Endodermal cell (in vitro differentiated cells): ENCODE measurements at regions not wholly inside any gene's neighbourhood (a gene's known extent, or its start where the extent isn't known, plus 50 kb on each side); places are given as distances from the start of the nearest gene placed in this dataset.

ENCODE experiments used
- DNase-seq: peaks from one replicate; pipeline ENCODE4 v3.0.0-alpha.2; 2017
- H3K27ac ChIP-seq: 2 replicates; pipeline ENCODE4 v1.5.1; 2013; ENCODE audit warnings: mild to moderate bottlenecking, low read depth, low read length, moderate library complexity
- H3K27me3 ChIP-seq: 2 replicates; pipeline ENCODE4 v1.6.1; 2013; ENCODE audit warnings: mild to moderate bottlenecking, low read length, moderate library complexity; ENCODE audit not compliant: insufficient read depth, control insufficient read depth, poor library complexity, severe bottlenecking
- H3K36me3 ChIP-seq: 2 replicates; pipeline ENCODE4 v1.7.0; 2013; ENCODE audit warnings: mild to moderate bottlenecking, low read length, moderate library complexity; ENCODE audit not compliant: control insufficient read depth, insufficient read depth
- H3K4me1 ChIP-seq: one replicate; pipeline ENCODE4 v1.7.0; 2013; ENCODE audit warnings: low read length; ENCODE audit not compliant: control insufficient read depth, insufficient read depth
- H3K4me3 ChIP-seq: 2 replicates; pipeline ENCODE4 v1.5.1; 2013; ENCODE audit warnings: mild to moderate bottlenecking, low read length, moderate library complexity
- H3K9ac ChIP-seq: 2 replicates; pipeline ENCODE4 v1.6.1; 2013; ENCODE audit warnings: mild to moderate bottlenecking, low read length, moderate library complexity; ENCODE audit not compliant: poor library complexity, severe bottlenecking; ENCODE audit errors: extremely low read depth
- H3K9me3 ChIP-seq: 2 replicates; pipeline ENCODE4 v1.6.1; 2013; ENCODE audit warnings: mild to moderate bottlenecking, low read length, moderate library complexity; ENCODE audit not compliant: control insufficient read depth
- H3K27ac Mint-ChIP-seq: 2 replicates; pipeline ENCODE4 v1.8.0; 2020; ENCODE audit warnings: mixed read lengths
- H3K27me3 Mint-ChIP-seq: 2 replicates; pipeline ENCODE4 v1.8.0; 2021; ENCODE audit warnings: mild to moderate bottlenecking, mixed read lengths; ENCODE audit not compliant: insufficient read depth
- H3K36me3 Mint-ChIP-seq: 2 replicates; pipeline ENCODE4 v1.8.0; 2020; ENCODE audit warnings: low read depth, mixed read lengths
- H3K4me1 Mint-ChIP-seq: 2 replicates; pipeline ENCODE4 v1.8.0; 2020; ENCODE audit warnings: mixed read lengths
- H3K4me3 Mint-ChIP-seq: 2 replicates; pipeline ENCODE4 v1.8.0; 2020; ENCODE audit warnings: mild to moderate bottlenecking, moderate library complexity, mixed read lengths
- H3K9me3 Mint-ChIP-seq: 2 replicates; pipeline ENCODE4 v1.8.0; 2020; ENCODE audit warnings: mild to moderate bottlenecking, mixed read lengths
- WGBS, 2 experiments: methylation state at CpG; one replicate each; pipeline versions ENCODE4 v1.1.5 to v1.1.7; 2013; ENCODE audit warnings: missing lambda C conversion rate in 2 of 2, mixed read lengths in 1 of 2; ENCODE audit not compliant: insufficient coverage in 1 of 2, insufficient read length in 1 of 2; 5-methylcytosine and 5-hydroxymethylcytosine counted together
- TF ChIP-seq, protein P1 (sequence below): fragments of 200-600 bp; sonication (generic); conservative IDR thresholded peaks from 2 replicates; pipeline ENCODE4 v1.5.0; 2021; ENCODE audit warnings: antibody characterized with exemption, mild to moderate bottlenecking

DNA sequence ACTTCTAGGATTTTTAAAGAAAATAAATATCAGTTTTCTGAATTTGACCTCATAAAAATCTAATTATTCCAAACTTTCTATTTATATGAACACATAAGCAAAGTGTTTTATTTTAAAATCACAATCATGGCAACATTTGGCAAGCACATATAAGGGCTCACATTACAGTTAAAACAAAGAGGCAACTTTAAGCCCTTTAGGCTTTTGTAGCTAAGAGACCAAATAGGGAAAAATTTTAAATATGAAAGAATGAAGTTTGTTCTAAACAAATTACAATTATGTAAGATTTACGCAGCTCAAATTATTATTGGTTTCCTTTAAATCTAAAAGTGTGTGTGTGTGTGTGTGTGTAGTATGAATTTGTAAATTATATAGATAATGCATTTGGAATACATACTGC is 267.0 kb downstream of the ZIC4 start:
- H3K9me3 Mint-ChIP-seq, result no peaks in the 10 kb centered on the region
- no peaks in the 10 kb centered on the region for H3K27me3 Mint-ChIP-seq
- no peaks in the 10 kb centered on the region for H3K4me1 Mint-ChIP-seq
- Histone ChIP-seq H3K36me3 (no peaks in the 10 kb centered on the region), H3K4me3 (no peak overlapping the region), H3K9me3 (no peaks in the 10 kb centered on the region), H3K27ac (no peak overlapping the region), H3K9ac (no peak overlapping the region), H3K4me1 (no peaks in the 10 kb centered on the region), H3K27me3 (no peaks in the 10 kb centered on the region)
- TF ChIP-seq, protein P1, sequence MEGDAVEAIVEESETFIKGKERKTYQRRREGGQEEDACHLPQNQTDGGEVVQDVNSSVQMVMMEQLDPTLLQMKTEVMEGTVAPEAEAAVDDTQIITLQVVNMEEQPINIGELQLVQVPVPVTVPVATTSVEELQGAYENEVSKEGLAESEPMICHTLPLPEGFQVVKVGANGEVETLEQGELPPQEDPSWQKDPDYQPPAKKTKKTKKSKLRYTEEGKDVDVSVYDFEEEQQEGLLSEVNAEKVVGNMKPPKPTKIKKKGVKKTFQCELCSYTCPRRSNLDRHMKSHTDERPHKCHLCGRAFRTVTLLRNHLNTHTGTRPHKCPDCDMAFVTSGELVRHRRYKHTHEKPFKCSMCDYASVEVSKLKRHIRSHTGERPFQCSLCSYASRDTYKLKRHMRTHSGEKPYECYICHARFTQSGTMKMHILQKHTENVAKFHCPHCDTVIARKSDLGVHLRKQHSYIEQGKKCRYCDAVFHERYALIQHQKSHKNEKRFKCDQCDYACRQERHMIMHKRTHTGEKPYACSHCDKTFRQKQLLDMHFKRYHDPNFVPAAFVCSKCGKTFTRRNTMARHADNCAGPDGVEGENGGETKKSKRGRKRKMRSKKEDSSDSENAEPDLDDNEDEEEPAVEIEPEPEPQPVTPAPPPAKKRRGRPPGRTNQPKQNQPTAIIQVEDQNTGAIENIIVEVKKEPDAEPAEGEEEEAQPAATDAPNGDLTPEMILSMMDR, result no peak
- no peak for DNase-seq
- 86% methylated on average over 1 of the region's 1 CpG; no CpG with 5 or more reads in 1 of the 2 experiments for WGBS, 2 experiments
- H3K4me3 Mint-ChIP-seq, result no peak overlapping the region
- no peak overlapping the region for H3K27ac Mint-ChIP-seq
- no peaks in the 10 kb centered on the region for H3K36me3 Mint-ChIP-seq

DNA sequence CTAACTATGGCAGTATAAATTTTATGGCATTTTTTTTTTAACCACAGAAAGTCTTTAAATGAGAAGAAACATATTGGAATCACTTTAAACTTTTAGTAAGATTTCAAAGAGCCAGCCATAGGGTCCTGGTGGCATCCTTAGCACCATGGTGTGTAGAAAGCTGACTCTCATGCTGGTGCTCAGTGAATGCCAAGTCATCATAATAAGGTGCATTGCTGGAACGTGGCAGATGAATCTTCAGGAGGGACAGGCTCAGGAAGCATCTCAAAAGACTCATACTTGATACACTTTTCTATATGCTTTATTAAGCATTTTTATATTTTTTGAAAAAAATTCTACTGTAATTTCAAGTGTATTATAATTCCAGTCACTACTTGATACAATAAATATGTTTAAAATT is 274.2 kb downstream of the ZIC4 start:
- 100% methylated on average over 1 of the region's 1 CpG; no CpG with 5 or more reads in 1 of the 2 experiments for WGBS, 2 experiments
- H3K4me3 Mint-ChIP-seq, result no peak overlapping the region
- Histone ChIP-seq H3K9ac (no peak overlapping the region), H3K9me3 (peaks cover 13% of the 10 kb centered on the region), H3K4me3 (no peak overlapping the region), H3K36me3 (no peaks in the 10 kb centered on the region), H3K4me1 (no peaks in the 10 kb centered on the region), H3K27ac (no peak overlapping the region), H3K27me3 (no peaks in the 10 kb centered on the region)
- no peaks in the 10 kb centered on the region for H3K36me3 Mint-ChIP-seq
- no peak for DNase-seq
- peaks cover 24% of the 10 kb centered on the region for H3K9me3 Mint-ChIP-seq
- TF ChIP-seq, protein P1, result no peak
- H3K4me1 Mint-ChIP-seq, result no peaks in the 10 kb centered on the region
- no peaks in the 10 kb centered on the region for H3K27me3 Mint-ChIP-seq
- no peak overlapping the region for H3K27ac Mint-ChIP-seq

DNA sequence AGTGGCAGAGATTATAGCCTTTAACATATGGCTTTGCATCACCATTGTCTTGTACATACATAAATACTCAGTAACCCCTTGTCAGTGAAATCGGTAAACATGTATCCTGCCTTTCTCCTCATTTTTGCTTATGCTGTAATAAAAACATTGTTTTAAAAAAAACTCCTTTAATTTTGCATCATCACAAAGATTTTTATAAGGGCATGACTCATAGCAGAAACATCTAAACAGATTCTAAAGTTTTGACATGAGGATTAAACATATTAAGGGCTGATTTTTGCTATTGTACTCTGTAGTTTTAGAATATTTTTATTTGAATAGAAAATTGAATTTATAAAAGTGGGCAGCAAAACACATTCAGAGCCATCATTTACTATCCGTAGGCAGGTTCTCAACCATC is 275.9 kb downstream of the ZIC4 start:
- WGBS, 2 experiments, result 73 to 100% methylated on average over 1 to 2 of the region's 2 CpGs
- H3K36me3 Mint-ChIP-seq, result no peaks in the 10 kb centered on the region

More for the DNA sequence above, 275.9 kb downstream of the ZIC4 start:
- Mint-ChIP-seq H3K27me3 (no peaks in the 10 kb centered on the region), H3K9me3 (peaks cover 24% of the 10 kb centered on the region), H3K4me1 (no peaks in the 10 kb centered on the region), H3K27ac (no peak overlapping the region), H3K4me3 (no peak overlapping the region)
- TF ChIP-seq, protein P1, result no peak
- Histone ChIP-seq H3K27ac (no peak overlapping the region), H3K36me3 (no peaks in the 10 kb centered on the region), H3K4me3 (no peak overlapping the region), H3K27me3 (no peaks in the 10 kb centered on the region), H3K9ac (no peak overlapping the region), H3K9me3 (peaks cover 13% of the 10 kb centered on the region), H3K4me1 (no peaks in the 10 kb centered on the region)
- DNase-seq, result no peak
